HUES6 (cell line): ENCODE measurements at regions not wholly inside any gene's neighbourhood (a gene's known extent, or its start where the extent isn't known, plus 50 kb on each side); places are given as distances from the start of the nearest gene placed in this dataset.
"Not testable (repeated sequence)": the region's sequence is repeated elsewhere in the genome, so short reads cannot be mapped to it uniquely, and the experiment has no call there.

ENCODE experiments used
- H3K27ac ChIP-seq: 2 replicates; pipeline ENCODE4 v1.7.0; 2013; ENCODE audit warnings: low read depth, mild to moderate bottlenecking, low read length, inconsistent platforms
- H3K27me3 ChIP-seq: 2 replicates; pipeline ENCODE4 v1.6.1; 2013; ENCODE audit warnings: low read length; ENCODE audit not compliant: control insufficient read depth, insufficient read depth
- H3K36me3 ChIP-seq: 2 replicates; pipeline ENCODE4 v1.6.1; 2013; ENCODE audit warnings: low read length; ENCODE audit not compliant: control insufficient read depth, insufficient read depth
- H3K4me1 ChIP-seq: 2 replicates; pipeline ENCODE4 v1.6.1; 2013; ENCODE audit warnings: low read length; ENCODE audit not compliant: control insufficient read depth, insufficient read depth
- H3K4me3 ChIP-seq: 2 replicates; pipeline ENCODE4 v1.5.1; 2013; ENCODE audit warnings: low read depth, low read length
- H3K9ac ChIP-seq: one replicate; pipeline ENCODE4 v1.6.1; 2013; ENCODE audit warnings: mild to moderate bottlenecking, low read length
- H3K9me3 ChIP-seq: 2 replicates; pipeline ENCODE4 v1.6.1; 2013; ENCODE audit warnings: low read depth, low read length; ENCODE audit not compliant: control insufficient read depth, insufficient read depth

- not testable (repeated sequence) for H3K36me3 ChIP-seq, H3K9ac ChIP-seq, H3K9me3 ChIP-seq, H3K27ac ChIP-seq, H3K4me1 ChIP-seq, H3K27me3 ChIP-seq, H3K4me3 ChIP-seq
These were observed 604.5 kb downstream of the TUBA3C start for GRCh38 chr13:18577103-18577502.

GRCh38 chr13:18567890-18568289 is 613.7 kb downstream of the TUBA3C start:
- H3K4me1 ChIP-seq, H3K9ac ChIP-seq, H3K9me3 ChIP-seq, H3K36me3 ChIP-seq, H3K27me3 ChIP-seq, H3K27ac ChIP-seq, H3K4me3 ChIP-seq: not testable (repeated sequence)
